A549 (cell line): ENCODE measurements at regions not wholly inside any gene's neighbourhood (a gene's known extent, or its start where the extent isn't known, plus 50 kb on each side); places are given as distances from the start of the nearest gene placed in this dataset.
A peak's percentile ranks its signal among the peaks of the same experiment; 100 is the strongest.

Source experiments
- ATAC-seq, 2 experiments: fragments of 200-7000 bp in 1 of 2; fragments of >200 bp in 1 of 2; cut with Nextera tagmentation in 1 of 2; cut with Tn5 transposase in 1 of 2; 3 replicates each; pipeline versions ENCODE4 v1.8.0 to v1.9.1; 2018 to 2020; ENCODE audit warnings: mild to moderate bottlenecking in 1 of 2, moderate library complexity in 1 of 2
- CTCF ChIA-PET: fragments of 300-600 bp; sonication (Branson Sonifier 250); formaldehyde crosslinking; extraction: SDS; loops from one replicate; lab custom pipeline; 2021; ENCODE audit warnings: antibody characterized with exemption, inconsistent platforms; lab: Yijun Ruan, JAX
- POLR2A ChIA-PET: fragments of 350-600 bp; formaldehyde crosslinking; extraction: SDS; loops from one replicate; lab custom pipeline; 2021; ENCODE audit warnings: antibody characterized with exemption, inconsistent platforms; lab: Yijun Ruan, JAX
- DNase-seq, 2 experiments: peaks; one replicate each; pipeline versions ENCODE4 v3.0.0 to v3.0.0-alpha.2; 2011 to 2016; ENCODE audit warnings: low read depth in 1 of 2, low spot score in 1 of 2
- FAIRE-seq: peaks from 2 replicates; lab custom pipeline; 2011; peaks lifted over from hg19 to GRCh38; lab: Jason Lieb, UNC
- H3K27ac ChIP-seq, 2 experiments: fragments of >200 bp; sonication (Bioruptor Twin); formaldehyde crosslinking; 3 replicates each; pipeline ENCODE4 v1.5.1; 2016 to 2017
- H3K4me1 ChIP-seq: fragments of >200 bp; sonication (Bioruptor Twin); formaldehyde crosslinking; 3 replicates; pipeline ENCODE4 v1.6.1; 2016
- H3K4me2 ChIP-seq: fragments of >200 bp; sonication (Bioruptor Twin); formaldehyde crosslinking; 3 replicates; pipeline ENCODE4 v1.6.1; 2016
- H3K4me3 ChIP-seq: fragments of >200 bp; sonication (Bioruptor Twin); formaldehyde crosslinking; 3 replicates; pipeline ENCODE4 v1.5.1; 2016
- H3K9me3 ChIP-seq: fragments of >200 bp; sonication (Bioruptor Twin); formaldehyde crosslinking; 3 replicates; pipeline ENCODE4 v1.6.1; 2016
- BCL3 ChIP-seq: fragments of >200 bp; sonication (Bioruptor Twin); formaldehyde crosslinking; IDR thresholded peaks from 3 replicates; pipeline ENCODE4 v1.6.1; 2016
- CBX2 ChIP-seq: fragments of 200-600 bp; sonication (generic); IDR thresholded peaks from 2 replicates; pipeline ENCODE4 v1.6.1; 2016; ENCODE audit warnings: low read depth, mild to moderate bottlenecking, borderline replicate concordance
- CEBPB ChIP-seq, 2 experiments: fragments of >200 bp in 1 of 2; sonication (Bioruptor Twin) in 1 of 2; formaldehyde crosslinking in 1 of 2; IDR thresholded peaks; 2 replicates each; pipeline ENCODE4 v1.6.1; 2012 to 2016
- E2F6 ChIP-seq: IDR thresholded peaks from 2 replicates; pipeline ENCODE4 v1.6.1; 2012; ENCODE audit warnings: low read depth, borderline replicate concordance
- EHF ChIP-seq: fragments of 250-450 bp; sonication (Bioruptor Pico); IDR thresholded peaks from 2 replicates; pipeline ENCODE4 v1.5.0; 2020; ENCODE audit warnings: mild to moderate bottlenecking
- EHMT2 ChIP-seq: fragments of 200-600 bp; sonication (generic); IDR thresholded peaks from 2 replicates; pipeline ENCODE4 v1.6.1; 2016; ENCODE audit warnings: antibody characterized with exemption, low read depth, mild to moderate bottlenecking, moderate library complexity
- EP300 ChIP-seq, 2 experiments: fragments of >200 bp; sonication (Bioruptor Twin); formaldehyde crosslinking; IDR thresholded peaks; 2 replicates in 1 of 2; 3 replicates in 1 of 2; pipeline ENCODE4 v1.6.1; 2016 to 2017
- GATA3 ChIP-seq: IDR thresholded peaks from 2 replicates; pipeline ENCODE4 v1.6.1; 2012; ENCODE audit warnings: borderline replicate concordance
- HOXB13 ChIP-seq: fragments of 250-450 bp; sonication (Bioruptor Pico); IDR thresholded peaks from 2 replicates; pipeline ENCODE4 v1.5.0; 2020; ENCODE audit warnings: low read depth, mild to moderate bottlenecking, moderate library complexity
- JUN ChIP-seq, 2 experiments: fragments of >200 bp; sonication (Bioruptor Twin); formaldehyde crosslinking; IDR thresholded peaks; 2 replicates in 1 of 2; 3 replicates in 1 of 2; pipeline ENCODE4 v1.6.1; 2016 to 2017
- KDM5A ChIP-seq: fragments of 200-600 bp; sonication (generic); IDR thresholded peaks from 2 replicates; pipeline ENCODE4 v1.6.1; 2016; ENCODE audit warnings: antibody characterized with exemption, mild to moderate bottlenecking
- NR3C1 ChIP-seq: fragments of >200 bp; sonication (Bioruptor Twin); formaldehyde crosslinking; IDR thresholded peaks from 3 replicates; pipeline ENCODE4 v1.6.1; 2017
- RAD21 ChIP-seq, 2 experiments: fragments of >200 bp in 1 of 2; sonication (Bioruptor Twin) in 1 of 2; formaldehyde crosslinking in 1 of 2; IDR thresholded peaks in 1 of 2; conservative IDR thresholded peaks in 1 of 2; 2 replicates in 1 of 2; 3 replicates in 1 of 2; pipeline ENCODE4 v1.6.1; 2012 to 2018; ENCODE audit warnings: inconsistent platforms in 1 of 2
- SREBF2 ChIP-seq: fragments of 450-650 bp; IDR thresholded peaks from 2 replicates; pipeline ENCODE4 v1.6.1; 2014; ENCODE audit warnings: mild to moderate bottlenecking, moderate library complexity
- ZNF302 ChIP-seq: fragments of 250-450 bp; sonication (Bioruptor Pico); IDR thresholded peaks from 2 replicates; pipeline ENCODE4 v1.9.0; 2021; ENCODE audit warnings: inconsistent platforms, mild to moderate bottlenecking, moderate library complexity
- ZSCAN20 ChIP-seq: fragments of 250-450 bp; sonication (Bioruptor Pico); IDR thresholded peaks from 2 replicates; pipeline ENCODE4 v1.8.0; 2022; ENCODE audit warnings: mild to moderate bottlenecking, moderate library complexity
- WGBS: methylation state at CpG from one replicate; pipeline ENCODE4 v1.1.6; 2017; ENCODE audit errors: missing lambda C conversion rate; 5-methylcytosine and 5-hydroxymethylcytosine counted together
- TF ChIP-seq, protein P1 (sequence below): fragments of 200-600 bp; sonication (generic); IDR thresholded peaks from 2 replicates; pipeline ENCODE4 v1.6.1; 2016; ENCODE audit warnings: antibody characterized with exemption, mild to moderate bottlenecking, moderate library complexity
- TF ChIP-seq, protein P2 (sequence below): fragments of >200 bp; sonication (Bioruptor Twin); formaldehyde crosslinking; IDR thresholded peaks from 2 replicates; pipeline ENCODE4 v1.6.1; 2016

DNA sequence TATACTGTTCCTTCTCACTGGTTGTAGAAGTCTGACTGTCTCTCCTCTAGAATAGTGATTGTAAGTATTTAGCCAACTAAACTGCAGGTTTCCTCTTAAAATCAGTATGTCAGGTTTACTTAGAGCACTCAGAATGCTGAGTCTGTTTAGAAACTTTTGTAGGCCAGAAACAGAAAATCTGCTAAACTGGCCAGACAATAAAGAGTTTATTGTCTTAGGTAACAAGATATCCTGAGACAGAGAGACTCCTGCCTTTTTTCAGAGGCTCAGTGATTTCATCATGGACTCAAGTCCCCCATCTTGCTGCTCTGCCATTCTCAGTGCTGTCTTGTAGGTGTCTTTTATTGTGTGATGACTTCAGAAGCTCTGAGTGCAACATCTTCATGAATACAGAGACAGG lies 279.0 kb downstream of the MFSD1 start (continued):
- TF ChIP-seq BCL3 = no peak

DNA sequence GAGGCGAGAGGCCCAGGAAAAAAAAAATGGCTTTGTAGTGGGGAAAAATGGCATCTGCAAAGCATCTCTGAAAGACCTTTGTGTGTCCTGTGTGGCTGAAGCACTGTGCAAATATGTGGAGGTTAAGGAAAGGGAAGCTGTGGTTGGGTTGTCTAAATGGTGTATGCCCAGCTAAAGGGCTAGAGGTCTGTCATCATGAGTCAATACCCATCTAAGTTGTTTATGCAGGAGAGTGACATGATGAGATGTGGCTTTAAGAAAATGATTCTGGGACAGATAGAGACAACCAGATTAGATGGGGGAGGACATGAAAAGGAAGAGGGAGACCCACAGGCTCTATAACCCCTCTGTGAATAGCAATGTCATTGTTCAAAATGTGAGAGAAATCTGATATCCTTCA lies 280.7 kb downstream of the MFSD1 start:
- Histone ChIP-seq H3K4me3 (no peak overlapping the region), H3K4me2 (no peak overlapping the region)
- 19% methylated on average over 1 of the region's 1 CpG for WGBS
- no peak for TF ChIP-seq SREBF2
- no peak for TF ChIP-seq ZSCAN20 (CRISPR knock-in tag)
- TF ChIP-seq, protein P1, sequence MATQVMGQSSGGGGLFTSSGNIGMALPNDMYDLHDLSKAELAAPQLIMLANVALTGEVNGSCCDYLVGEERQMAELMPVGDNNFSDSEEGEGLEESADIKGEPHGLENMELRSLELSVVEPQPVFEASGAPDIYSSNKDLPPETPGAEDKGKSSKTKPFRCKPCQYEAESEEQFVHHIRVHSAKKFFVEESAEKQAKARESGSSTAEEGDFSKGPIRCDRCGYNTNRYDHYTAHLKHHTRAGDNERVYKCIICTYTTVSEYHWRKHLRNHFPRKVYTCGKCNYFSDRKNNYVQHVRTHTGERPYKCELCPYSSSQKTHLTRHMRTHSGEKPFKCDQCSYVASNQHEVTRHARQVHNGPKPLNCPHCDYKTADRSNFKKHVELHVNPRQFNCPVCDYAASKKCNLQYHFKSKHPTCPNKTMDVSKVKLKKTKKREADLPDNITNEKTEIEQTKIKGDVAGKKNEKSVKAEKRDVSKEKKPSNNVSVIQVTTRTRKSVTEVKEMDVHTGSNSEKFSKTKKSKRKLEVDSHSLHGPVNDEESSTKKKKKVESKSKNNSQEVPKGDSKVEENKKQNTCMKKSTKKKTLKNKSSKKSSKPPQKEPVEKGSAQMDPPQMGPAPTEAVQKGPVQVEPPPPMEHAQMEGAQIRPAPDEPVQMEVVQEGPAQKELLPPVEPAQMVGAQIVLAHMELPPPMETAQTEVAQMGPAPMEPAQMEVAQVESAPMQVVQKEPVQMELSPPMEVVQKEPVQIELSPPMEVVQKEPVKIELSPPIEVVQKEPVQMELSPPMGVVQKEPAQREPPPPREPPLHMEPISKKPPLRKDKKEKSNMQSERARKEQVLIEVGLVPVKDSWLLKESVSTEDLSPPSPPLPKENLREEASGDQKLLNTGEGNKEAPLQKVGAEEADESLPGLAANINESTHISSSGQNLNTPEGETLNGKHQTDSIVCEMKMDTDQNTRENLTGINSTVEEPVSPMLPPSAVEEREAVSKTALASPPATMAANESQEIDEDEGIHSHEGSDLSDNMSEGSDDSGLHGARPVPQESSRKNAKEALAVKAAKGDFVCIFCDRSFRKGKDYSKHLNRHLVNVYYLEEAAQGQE = no peak
- TF ChIP-seq E2F6 = no peak
- TF ChIP-seq CBX2 = no peak
- TF ChIP-seq GATA3 = no peak
- TF ChIP-seq, protein P2, sequence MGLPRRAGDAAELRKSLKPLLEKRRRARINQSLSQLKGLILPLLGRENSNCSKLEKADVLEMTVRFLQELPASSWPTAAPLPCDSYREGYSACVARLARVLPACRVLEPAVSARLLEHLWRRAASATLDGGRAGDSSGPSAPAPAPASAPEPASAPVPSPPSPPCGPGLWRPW = no peak
- TF ChIP-seq KDM5A = no peak
- TF ChIP-seq JUN (IDR thresholded peaks at IDR 0.05) = no peak
- TF ChIP-seq, all 56 proteins: peak for 0
- ChIA-PET POLR2A (no interaction called here), CTCF (no interaction called here)
- DNase-seq = no peak
- no peaks in the 10 kb centered on the region for H3K4me1 ChIP-seq
- ATAC-seq = no peak
- no peak overlapping the region for H3K27ac ChIP-seq
- H3K9me3 ChIP-seq = no peaks in the 10 kb centered on the region
- no peak for FAIRE-seq

- FAIRE-seq = no peak
- no peak for TF ChIP-seq EHF
- peak in 1 of 2 experiments; percentile 19; a peak in 1 of 5 replicates for TF ChIP-seq RAD21 (conservative IDR thresholded peaks at IDR 0.05 in 1 of 2, IDR thresholded peaks at IDR 0.05 in 1 of 2)
- TF ChIP-seq EHMT2 = no peak
- no peak overlapping the region for H3K4me2 ChIP-seq
- no peak for ATAC-seq
- no peak overlapping the region for H3K4me3 ChIP-seq
- ChIA-PET CTCF (interaction anchor here (1.2 kb wide), 2 partner anchors 14 to 17 kb away, joined by 4 to 5 read pairs; no protein-coding TSS in a partner anchor), POLR2A (no interaction called here)
- no peaks in the 10 kb centered on the region for H3K4me1 ChIP-seq
- no peak for DNase-seq
- no peaks in the 10 kb centered on the region for H3K9me3 ChIP-seq
- no peak overlapping the region for H3K27ac ChIP-seq
Measured at GRCh38 chr3:159091936-159092335, 290.1 kb downstream of the MFSD1 start.

GRCh38 chr3:159102001-159102400 lies 300.1 kb downstream of the MFSD1 start:
- DNase-seq (no peak), ATAC-seq (no peak), FAIRE-seq (no peak)
- H3K9me3 ChIP-seq = no peaks in the 10 kb centered on the region
- no peak overlapping the region for H3K4me3 ChIP-seq
- CTCF ChIA-PET = interaction anchor here (1.3 kb wide), 1 partner anchor 26 kb away, joined by 3 read pairs; no protein-coding TSS in a partner anchor
- no peak overlapping the region for H3K4me2 ChIP-seq
- WGBS = 4% methylated on average over 1 of the region's 1 CpG
- no peaks in the 10 kb centered on the region for H3K4me1 ChIP-seq
- no peak for TF ChIP-seq HOXB13 (CRISPR knock-in tag)
- TF ChIP-seq EP300 (IDR thresholded peaks at IDR 0.05) = no peak
- TF ChIP-seq EHF = no peak
- no peak for TF ChIP-seq RAD21 (conservative IDR thresholded peaks at IDR 0.05 in 1 of 2, IDR thresholded peaks at IDR 0.05 in 1 of 2)
- TF ChIP-seq CEBPB (IDR thresholded peaks at IDR 0.05) = no peak
- no peak for TF ChIP-seq NR3C1
- TF ChIP-seq E2F6 = no peak
- no peak for TF ChIP-seq ZNF302 (CRISPR knock-in tag)
- POLR2A ChIA-PET = no interaction called here
- no peak overlapping the region for H3K27ac ChIP-seq
